PFSK-1 (cell line): ENCODE measurements at regions not wholly inside any gene's neighbourhood (a gene's known extent, or its start where the extent isn't known, plus 50 kb on each side); places are given as distances from the start of the nearest gene placed in this dataset.

Experiments used
- POLR2AphosphoS5 ChIP-seq: IDR thresholded peaks from 2 replicates; pipeline ENCODE4 v1.6.1; 2012; ENCODE audit warnings: low read depth, mild to moderate bottlenecking, control low read depth, low read length, moderate library complexity
- SIN3A ChIP-seq: IDR thresholded peaks from 2 replicates; pipeline ENCODE4 v1.6.1; 2012; ENCODE audit warnings: mild to moderate bottlenecking, low read length, moderate library complexity, borderline replicate concordance; ENCODE audit not compliant: insufficient read depth
- TAF1 ChIP-seq: IDR thresholded peaks from 2 replicates; pipeline ENCODE4 v1.6.1; 2012; ENCODE audit warnings: low read length, control low read depth, borderline replicate concordance; ENCODE audit not compliant: insufficient read depth
- TF ChIP-seq, protein P1 (sequence below), 2 experiments: IDR thresholded peaks; 2 replicates each; pipeline versions ENCODE4 v1.6.1 to v1.8.0; 2011 to 2012; ENCODE audit warnings: low read depth in 2 of 2, low read length in 2 of 2, control low read depth in 1 of 2, inconsistent platforms in 1 of 2, mild to moderate bottlenecking in 1 of 2, moderate library complexity in 1 of 2; ENCODE audit not compliant: insufficient read depth in 1 of 2

DNA sequence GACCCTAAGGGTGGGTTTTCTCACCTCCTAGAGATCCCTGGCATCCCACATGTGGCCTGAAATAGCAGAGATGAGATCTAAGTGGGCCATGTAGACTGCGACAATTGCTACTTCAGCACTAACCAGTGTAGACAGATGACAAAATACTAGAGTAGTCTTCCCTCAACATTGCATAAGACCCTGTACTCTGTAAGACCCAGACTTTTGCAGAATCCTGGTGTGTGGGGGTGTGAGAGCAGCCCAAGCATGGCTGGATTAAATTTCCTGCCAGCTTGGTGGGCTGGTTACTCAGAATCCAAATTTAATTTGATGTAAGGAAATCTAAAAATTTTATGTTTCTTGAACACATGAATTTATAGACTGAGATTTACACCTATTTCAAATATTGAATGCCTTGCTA is 88.3 kb downstream of the ZNF365 start:
- TF ChIP-seq SIN3A, result no peak
- TF ChIP-seq, protein P1, sequence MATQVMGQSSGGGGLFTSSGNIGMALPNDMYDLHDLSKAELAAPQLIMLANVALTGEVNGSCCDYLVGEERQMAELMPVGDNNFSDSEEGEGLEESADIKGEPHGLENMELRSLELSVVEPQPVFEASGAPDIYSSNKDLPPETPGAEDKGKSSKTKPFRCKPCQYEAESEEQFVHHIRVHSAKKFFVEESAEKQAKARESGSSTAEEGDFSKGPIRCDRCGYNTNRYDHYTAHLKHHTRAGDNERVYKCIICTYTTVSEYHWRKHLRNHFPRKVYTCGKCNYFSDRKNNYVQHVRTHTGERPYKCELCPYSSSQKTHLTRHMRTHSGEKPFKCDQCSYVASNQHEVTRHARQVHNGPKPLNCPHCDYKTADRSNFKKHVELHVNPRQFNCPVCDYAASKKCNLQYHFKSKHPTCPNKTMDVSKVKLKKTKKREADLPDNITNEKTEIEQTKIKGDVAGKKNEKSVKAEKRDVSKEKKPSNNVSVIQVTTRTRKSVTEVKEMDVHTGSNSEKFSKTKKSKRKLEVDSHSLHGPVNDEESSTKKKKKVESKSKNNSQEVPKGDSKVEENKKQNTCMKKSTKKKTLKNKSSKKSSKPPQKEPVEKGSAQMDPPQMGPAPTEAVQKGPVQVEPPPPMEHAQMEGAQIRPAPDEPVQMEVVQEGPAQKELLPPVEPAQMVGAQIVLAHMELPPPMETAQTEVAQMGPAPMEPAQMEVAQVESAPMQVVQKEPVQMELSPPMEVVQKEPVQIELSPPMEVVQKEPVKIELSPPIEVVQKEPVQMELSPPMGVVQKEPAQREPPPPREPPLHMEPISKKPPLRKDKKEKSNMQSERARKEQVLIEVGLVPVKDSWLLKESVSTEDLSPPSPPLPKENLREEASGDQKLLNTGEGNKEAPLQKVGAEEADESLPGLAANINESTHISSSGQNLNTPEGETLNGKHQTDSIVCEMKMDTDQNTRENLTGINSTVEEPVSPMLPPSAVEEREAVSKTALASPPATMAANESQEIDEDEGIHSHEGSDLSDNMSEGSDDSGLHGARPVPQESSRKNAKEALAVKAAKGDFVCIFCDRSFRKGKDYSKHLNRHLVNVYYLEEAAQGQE (IDR thresholded peaks at IDR 0.05; ENCODE audit: insufficient read depth in 1 of 2, low read depth in 2 of 2, low read length in 2 of 2), result no peak
- TF ChIP-seq POLR2AphosphoS5, result no peak
- TF ChIP-seq TAF1, result no peak
